ENCODE measurements at regions not wholly inside any gene's neighbourhood (a gene's known extent, or its start where the extent isn't known, plus 50 kb on each side); places are given as distances from the start of the nearest gene placed in this dataset.
"Not testable (repeated sequence)": the region's sequence is repeated elsewhere in the genome, so short reads cannot be mapped to it uniquely, and the experiment has no call there.

DNA sequence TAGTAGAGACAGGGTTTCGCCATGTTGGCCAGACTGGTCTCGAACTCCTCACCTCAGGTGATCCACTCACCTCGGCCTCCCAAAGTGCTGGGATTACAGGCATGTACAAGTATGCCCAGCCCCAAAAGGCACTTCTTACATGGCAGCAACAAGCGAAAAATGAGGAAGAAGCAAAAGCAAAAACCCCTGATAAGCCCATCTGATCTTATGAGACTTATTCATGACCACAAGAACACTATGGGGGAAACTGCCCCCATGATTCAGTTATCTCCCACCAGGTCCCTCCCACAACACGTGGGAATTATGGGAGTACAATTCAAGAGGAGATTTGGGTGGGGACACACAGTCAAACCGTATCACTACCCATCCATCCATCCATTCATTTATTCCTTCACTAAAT is 163.0 kb upstream of the PDE7B start:
- TF ChIP-seq, protein P1, sequence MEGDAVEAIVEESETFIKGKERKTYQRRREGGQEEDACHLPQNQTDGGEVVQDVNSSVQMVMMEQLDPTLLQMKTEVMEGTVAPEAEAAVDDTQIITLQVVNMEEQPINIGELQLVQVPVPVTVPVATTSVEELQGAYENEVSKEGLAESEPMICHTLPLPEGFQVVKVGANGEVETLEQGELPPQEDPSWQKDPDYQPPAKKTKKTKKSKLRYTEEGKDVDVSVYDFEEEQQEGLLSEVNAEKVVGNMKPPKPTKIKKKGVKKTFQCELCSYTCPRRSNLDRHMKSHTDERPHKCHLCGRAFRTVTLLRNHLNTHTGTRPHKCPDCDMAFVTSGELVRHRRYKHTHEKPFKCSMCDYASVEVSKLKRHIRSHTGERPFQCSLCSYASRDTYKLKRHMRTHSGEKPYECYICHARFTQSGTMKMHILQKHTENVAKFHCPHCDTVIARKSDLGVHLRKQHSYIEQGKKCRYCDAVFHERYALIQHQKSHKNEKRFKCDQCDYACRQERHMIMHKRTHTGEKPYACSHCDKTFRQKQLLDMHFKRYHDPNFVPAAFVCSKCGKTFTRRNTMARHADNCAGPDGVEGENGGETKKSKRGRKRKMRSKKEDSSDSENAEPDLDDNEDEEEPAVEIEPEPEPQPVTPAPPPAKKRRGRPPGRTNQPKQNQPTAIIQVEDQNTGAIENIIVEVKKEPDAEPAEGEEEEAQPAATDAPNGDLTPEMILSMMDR (IDR thresholded peaks at IDR 0.05; ENCODE audit: low read depth, low read length): not testable (repeated sequence)
- not testable (repeated sequence) for TF ChIP-seq POLR2A (IDR thresholded peaks at IDR 0.05; ENCODE audit: extremely low read depth, insufficient read length); MYC (IDR thresholded peaks at IDR 0.05; ENCODE audit: low read depth, low read length)
- TF ChIP-seq, protein P2, sequence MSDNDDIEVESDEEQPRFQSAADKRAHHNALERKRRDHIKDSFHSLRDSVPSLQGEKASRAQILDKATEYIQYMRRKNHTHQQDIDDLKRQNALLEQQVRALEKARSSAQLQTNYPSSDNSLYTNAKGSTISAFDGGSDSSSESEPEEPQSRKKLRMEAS (IDR thresholded peaks at IDR 0.05; ENCODE audit: low read depth, low read length): not testable (repeated sequence)
